H1 (cell line): ENCODE measurements at regions not wholly inside any gene's neighbourhood (a gene's known extent, or its start where the extent isn't known, plus 50 kb on each side); places are given as distances from the start of the nearest gene placed in this dataset.

Source experiments
- CTCF ChIA-PET: fragments of 300-600 bp; sonication (Branson Sonifier 250); formaldehyde crosslinking; loops from one replicate; lab custom pipeline; 2021; ENCODE audit not compliant: partially characterized antibody; lab: Charles Lee
- POLR2A ChIA-PET: fragments of 300-600 bp; sonication (Branson Sonifier 250); formaldehyde crosslinking; loops from one replicate; lab custom pipeline; 2021; ENCODE audit warnings: inconsistent platforms; ENCODE audit not compliant: partially characterized antibody; lab: Charles Lee
- DNase-seq, 2 experiments: peaks; one replicate each; pipeline versions ENCODE4 v3.0.0 to v3.0.0-alpha.2; 2010 to 2022; ENCODE audit warnings: low spot score in 2 of 2, low read depth in 1 of 2, mixed read lengths in 1 of 2
- FAIRE-seq: peaks from 2 replicates; lab custom pipeline; 2011; peaks lifted over from hg19 to GRCh38; lab: Jason Lieb, UNC
- H2AFZ ChIP-seq: 2 replicates; pipeline ENCODE4 v1.8.1; 2012; ENCODE audit warnings: low read length, inconsistent platforms
- H2AK5ac ChIP-seq: 2 replicates; pipeline ENCODE4 v1.6.1; 2013; ENCODE audit warnings: low read depth, low read length
- H2BK120ac ChIP-seq: replicated peaks from 2 replicates; pipeline ENCODE3; 2013; ENCODE audit warnings: low read depth, low read length, inconsistent platforms
- H2BK12ac ChIP-seq: 2 replicates; pipeline ENCODE4 v1.6.1; 2013; ENCODE audit warnings: low read depth, low read length
- H2BK15ac ChIP-seq: 2 replicates; pipeline ENCODE4 v1.6.1; 2013; ENCODE audit warnings: low read length
- H2BK20ac ChIP-seq: 2 replicates; pipeline ENCODE4 v1.6.1; 2013; ENCODE audit warnings: low read length
- H2BK5ac ChIP-seq: 2 replicates; pipeline ENCODE4 v1.6.1; 2013; ENCODE audit warnings: low read depth, low read length
- H3K14ac ChIP-seq: 2 replicates; pipeline ENCODE4 v1.6.1; 2013; ENCODE audit warnings: inconsistent platforms; ENCODE audit not compliant: insufficient read length
- H3K18ac ChIP-seq: 2 replicates; pipeline ENCODE4 v1.6.1; 2013; ENCODE audit warnings: low read length; ENCODE audit errors: extremely low read depth
- H3K23ac ChIP-seq: 2 replicates; pipeline ENCODE4 v1.6.1; 2013; ENCODE audit warnings: inconsistent platforms; ENCODE audit not compliant: insufficient read length
- H3K23me2 ChIP-seq: 2 replicates; pipeline ENCODE4 v1.6.1; 2013; ENCODE audit warnings: low read depth, low read length
- H3K27ac ChIP-seq: 2 replicates; pipeline ENCODE4 v1.6.1; 2011; ENCODE audit warnings: low read depth, low read length, inconsistent platforms
- H3K27me3 ChIP-seq, 4 experiments: replicated peaks in 1 of 4; 1 replicate in 1 of 4; 2 replicates in 3 of 4; pipeline versions ENCODE4 v1.6.1 to v1.8.1; 2011 to 2013; ENCODE audit warnings: low read length in 3 of 4, mild to moderate bottlenecking in 3 of 4, inconsistent platforms in 2 of 4, mixed read lengths in 2 of 4, moderate library complexity in 1 of 4; ENCODE audit not compliant: control insufficient read depth in 3 of 4, insufficient read depth in 3 of 4; ENCODE audit errors: extremely low read depth in 1 of 4
- H3K36me3 ChIP-seq, 4 experiments: 2 replicates each; pipeline versions ENCODE4 v1.6.1 to v1.8.1; 2011 to 2013; ENCODE audit warnings: mild to moderate bottlenecking in 4 of 4, low read length in 3 of 4, moderate library complexity in 2 of 4, control low read depth in 1 of 4, inconsistent platforms in 1 of 4; ENCODE audit not compliant: insufficient read depth in 4 of 4, control insufficient read depth in 2 of 4
- H3K4ac ChIP-seq: replicated peaks from 2 replicates; pipeline ENCODE3; 2013; ENCODE audit warnings: low read length, low read depth, mixed read lengths, inconsistent platforms; ENCODE audit not compliant: insufficient read length
- H3K4me1 ChIP-seq, 4 experiments: replicated peaks in 1 of 4; 1 replicate in 1 of 4; 2 replicates in 3 of 4; pipeline versions ENCODE4 v1.6.1 to v1.8.1; 2011 to 2013; ENCODE audit warnings: low read length in 3 of 4, inconsistent platforms in 2 of 4, mixed read lengths in 1 of 4; ENCODE audit not compliant: insufficient read depth in 4 of 4, control insufficient read depth in 3 of 4
- H3K4me2 ChIP-seq, 2 experiments: 2 replicates each; pipeline versions ENCODE4 v1.6.1 to v1.8.1; 2011 to 2013; ENCODE audit warnings: low read depth in 2 of 2, low read length in 2 of 2, control low read depth in 1 of 2, inconsistent platforms in 1 of 2, mild to moderate bottlenecking in 1 of 2; ENCODE audit not compliant: insufficient read depth in 1 of 2
- H3K4me3 ChIP-seq, 4 experiments: fragments of 200-600, 300-600 bp in 1 of 4; sonication (generic), shearing (Covaris generic), sonication (Bioruptor Twin) in 1 of 4; 2 replicates each; pipeline versions ENCODE4 v1.5.1 to v1.8.1; 2011 to 2016; ENCODE audit warnings: low read length in 4 of 4, low read depth in 3 of 4, control low read depth in 2 of 4, inconsistent platforms in 2 of 4, mild to moderate bottlenecking in 2 of 4, mixed read lengths in 1 of 4, moderate library complexity in 1 of 4; ENCODE audit not compliant: insufficient read depth in 2 of 4; ENCODE audit errors: extremely low read depth in 1 of 4
- H3K56ac ChIP-seq: replicated peaks from 2 replicates; pipeline ENCODE3; 2013; ENCODE audit warnings: low read depth, mild to moderate bottlenecking, mixed read lengths, low read length, inconsistent platforms; ENCODE audit not compliant: insufficient read length
- H3K79me1 ChIP-seq: 2 replicates; pipeline ENCODE4 v1.6.1; 2013; ENCODE audit warnings: low read depth, low read length, control low read depth
- H3K79me2 ChIP-seq, 2 experiments: 2 replicates each; pipeline versions ENCODE4 v1.6.1 to v1.8.1; 2012 to 2013; ENCODE audit warnings: low read length in 2 of 2, mild to moderate bottlenecking in 2 of 2, inconsistent platforms in 1 of 2; ENCODE audit not compliant: insufficient read depth in 2 of 2, control insufficient read depth in 1 of 2
- H3K9ac ChIP-seq, 4 experiments: replicated peaks in 1 of 4; 1 replicate in 1 of 4; 2 replicates in 3 of 4; pipeline versions ENCODE4 v1.6.1 to v1.8.1; 2011 to 2013; ENCODE audit warnings: low read depth in 3 of 4, low read length in 3 of 4, control low read depth in 2 of 4, mild to moderate bottlenecking in 2 of 4, moderate library complexity in 2 of 4, inconsistent platforms in 1 of 4; ENCODE audit errors: extremely low read depth in 1 of 4
- H3K9me3 ChIP-seq, 2 experiments: 2 replicates each; pipeline versions ENCODE4 v1.6.1 to v1.8.1; 2012 to 2013; ENCODE audit warnings: mild to moderate bottlenecking in 2 of 2, moderate library complexity in 2 of 2, control low read depth in 1 of 2, inconsistent platforms in 1 of 2, low read depth in 1 of 2, low read length in 1 of 2, mixed read lengths in 1 of 2; ENCODE audit not compliant: insufficient read depth in 2 of 2
- H4K20me1 ChIP-seq, 2 experiments: replicated peaks in 1 of 2; 2 replicates each; pipeline versions ENCODE3 to v1.8.1; 2011 to 2013; ENCODE audit warnings: inconsistent platforms in 2 of 2, low read length in 2 of 2, mild to moderate bottlenecking in 1 of 2; ENCODE audit not compliant: insufficient read depth in 2 of 2, control insufficient read depth in 1 of 2
- H4K5ac ChIP-seq: 2 replicates; pipeline ENCODE4 v1.6.1; 2013; ENCODE audit warnings: low read length, low read depth, mixed read lengths, inconsistent platforms; ENCODE audit not compliant: insufficient read length
- H4K8ac ChIP-seq: 2 replicates; pipeline ENCODE4 v1.8.0; 2013; ENCODE audit warnings: mild to moderate bottlenecking, moderate library complexity, low read length, inconsistent platforms; ENCODE audit not compliant: insufficient read depth; ENCODE audit errors: extremely low read depth
- H4K91ac ChIP-seq: replicated peaks from 2 replicates; pipeline ENCODE3; 2013; ENCODE audit warnings: low read length, mixed read lengths, inconsistent platforms; ENCODE audit not compliant: insufficient read length
- ASH2L ChIP-seq: fragments of 200-600, 300-600 bp; sonication (generic); IDR thresholded peaks from one replicate; pipeline ENCODE4 v1.7.1; 2017; ENCODE audit warnings: low read length
- BACH1 ChIP-seq: IDR thresholded peaks from 2 replicates; pipeline ENCODE4 v1.6.1; 2012; ENCODE audit warnings: low read length, improper control_type of control experiment
- CBX5 ChIP-seq: fragments of 300-800, 300-1000 bp; sonication (generic); IDR thresholded peaks from 2 replicates; pipeline ENCODE4 v1.7.1; 2016; ENCODE audit warnings: antibody characterized with exemption, low read length, low read depth
- CEBPB ChIP-seq: IDR thresholded peaks from 2 replicates; pipeline ENCODE4 v1.6.1; 2012; ENCODE audit warnings: low read depth, low read length
- CTCF ChIP-seq, 3 experiments: IDR thresholded peaks; 1 replicate in 2 of 3; 2 replicates in 1 of 3; pipeline versions ENCODE4 v1.5.1 to v1.6.1; 2011; ENCODE audit warnings: low read length in 3 of 3, mild to moderate bottlenecking in 3 of 3, inconsistent platforms in 2 of 3, low read depth in 1 of 3, moderate library complexity in 1 of 3; ENCODE audit not compliant: insufficient read depth in 1 of 3; ENCODE audit errors: control extremely low read depth in 1 of 3
- EGR1 ChIP-seq: IDR thresholded peaks from 2 replicates; pipeline ENCODE4 v1.6.1; 2011; ENCODE audit warnings: low read depth, low read length, borderline replicate concordance
- GTF2F1 ChIP-seq: IDR thresholded peaks from 2 replicates; pipeline ENCODE4 v1.6.1; 2012; ENCODE audit warnings: low read depth, low read length, improper control_type of control experiment, borderline replicate concordance
- POU5F1 ChIP-seq: IDR thresholded peaks from 2 replicates; pipeline ENCODE4 v1.6.1; 2011; ENCODE audit warnings: low read depth, mild to moderate bottlenecking, low read length, moderate library complexity
- RAD21 ChIP-seq, 2 experiments: IDR thresholded peaks in 1 of 2; conservative IDR thresholded peaks in 1 of 2; 2 replicates each; pipeline ENCODE4 v1.6.1; 2011; ENCODE audit warnings: low read depth in 2 of 2, low read length in 2 of 2, improper control_type of control experiment in 1 of 2, inconsistent platforms in 1 of 2, mild to moderate bottlenecking in 1 of 2, moderate library complexity in 1 of 2
- SIRT6 ChIP-seq: IDR thresholded peaks from one replicate; pipeline ENCODE4 v1.7.1; 2012; ENCODE audit warnings: low read length, inconsistent platforms
- WGBS, 2 experiments: shearing (Covaris generic) in 1 of 2; methylation state at CpG; one replicate each; pipeline versions ENCODE4 v1.1.6 to v1.1.7; 2013 to 2015; ENCODE audit warnings: low lambda C conversion rate in 2 of 2, mixed read lengths in 2 of 2, inconsistent platforms in 1 of 2, low coverage in 1 of 2, missing lambda C conversion rate in 1 of 2; ENCODE audit not compliant: insufficient replicate concordance in 2 of 2, insufficient coverage in 1 of 2, insufficient read length in 1 of 2; ENCODE audit errors: extremely low coverage in 1 of 2, missing lambda C conversion rate in 1 of 2; 5-methylcytosine and 5-hydroxymethylcytosine counted together

DNA sequence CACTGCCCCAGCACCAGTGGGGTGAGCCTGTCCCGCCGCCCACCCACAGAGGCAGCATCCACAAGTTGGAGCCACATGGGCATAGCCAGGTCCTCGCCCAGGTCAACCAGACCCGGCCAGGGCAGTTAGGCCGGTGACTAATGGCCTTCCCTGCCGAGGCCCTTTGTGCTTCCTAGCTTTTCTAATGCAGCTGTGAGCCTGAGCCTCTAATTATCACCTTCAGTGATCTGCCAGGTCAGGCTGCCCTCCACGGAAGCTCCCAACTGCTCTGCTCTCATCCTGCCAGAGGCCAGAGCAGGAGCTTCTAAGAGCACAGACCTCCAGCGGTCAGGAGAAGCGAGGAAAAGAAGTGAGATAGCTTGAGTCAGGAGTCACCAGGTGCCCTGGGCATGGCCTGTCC is 87.1 kb upstream of the PPP1R26 start:
- H2AFZ ChIP-seq = no peak overlapping the region
- peak overlapping the region; percentile 17 for H4K91ac ChIP-seq
- H2BK15ac ChIP-seq = no peak overlapping the region
- no peaks in the 10 kb centered on the region for H3K79me1 ChIP-seq
- H3K23ac ChIP-seq = no peak overlapping the region
- no peaks in the 10 kb centered on the region for H3K36me3 ChIP-seq
- no peaks in the 10 kb centered on the region; a peak in 1 of 7 replicates for H3K27me3 ChIP-seq
- FAIRE-seq (no peak), DNase-seq (no peak)
- no peak overlapping the region for H3K4me2 ChIP-seq
- H3K18ac ChIP-seq = no peak overlapping the region; the same call in 1 of the 2 replicates
- H2BK20ac ChIP-seq = no peak overlapping the region
- no peaks in the 10 kb centered on the region for H3K79me2 ChIP-seq
- H3K4me3 ChIP-seq = no peak overlapping the region
- 75% methylated on average over 9 of the region's 9 CpGs; no CpG with 5 or more reads in 1 of the 2 experiments for WGBS, 2 experiments
- ChIA-PET POLR2A (no interaction called here), CTCF (interaction anchor here (0.6 to 1.3 kb wide), 4 partner anchors 21 to 83 kb away, joined by 3 to 5 read pairs (median 4); no protein-coding TSS in a partner anchor)
- H2AK5ac ChIP-seq = no peak overlapping the region
- H2BK5ac ChIP-seq = no peak overlapping the region
- H3K4ac ChIP-seq = no peak overlapping the region
- peaks cover 0 to 8% (median 1%) of the 10 kb centered on the region in 4 experiments; a peak in 3 of 7 replicates for H3K4me1 ChIP-seq
- H3K23me2 ChIP-seq = peaks cover 5% of the 10 kb centered on the region; the same call in 1 of the 2 replicates
- no peak overlapping the region for H3K9ac ChIP-seq
- H4K20me1 ChIP-seq = no peaks in the 10 kb centered on the region
- H3K14ac ChIP-seq = no peak overlapping the region
- no peak overlapping the region for H4K5ac ChIP-seq
- no peak overlapping the region for H2BK120ac ChIP-seq
- H4K8ac ChIP-seq = no peak overlapping the region; the same call in 1 of the 2 replicates
- TF ChIP-seq RAD21 (IDR thresholded peaks at IDR 0.05 in 1 of 2, conservative IDR thresholded peaks at IDR 0.05 in 1 of 2; ENCODE audit: low read depth in 2 of 2, low read length in 2 of 2) = no peak
- TF ChIP-seq POU5F1 = no peak
- TF ChIP-seq CTCF (IDR thresholded peaks at IDR 0.05; ENCODE audit: control extremely low read depth in 1 of 3, insufficient read depth in 1 of 3, low read depth in 1 of 3, low read length in 3 of 3) = no peak
- no peak for TF ChIP-seq BACH1
- no peak for TF ChIP-seq CEBPB
- TF ChIP-seq SIRT6 = no peak
- TF ChIP-seq GTF2F1 = no peak
- no peak for TF ChIP-seq CBX5
- no peak for TF ChIP-seq ASH2L
- TF ChIP-seq EGR1 = no peak
- peaks cover 25 to 26% of the 10 kb centered on the region in 2 experiments for H3K9me3 ChIP-seq
- H3K56ac ChIP-seq = no peak overlapping the region
- no peak overlapping the region for H3K27ac ChIP-seq
- H2BK12ac ChIP-seq = 0 out of 2 replicates have a peak overlapping the region, but pooled peaks have one; percentile 5
